ENCODE measurements at regions not wholly inside any gene's neighbourhood (a gene's known extent, or its start where the extent isn't known, plus 50 kb on each side); places are given as distances from the start of the nearest gene placed in this dataset.
"Not testable (repeated sequence)": the region's sequence is repeated elsewhere in the genome, so short reads cannot be mapped to it uniquely, and the experiment has no call there.

- no peak for TF ChIP-seq CTCF (conservative IDR thresholded peaks at IDR 0.05; ENCODE audit: low read depth, low read length)
- no peak overlapping the region for H3K4me3 ChIP-seq (ENCODE audit: low read length)
- no peak for DNase-seq (ENCODE audit: low read depth)
Observed at GRCh38 chr3:8020047-8020841, 481.4 kb upstream of the LMCD1 start.

- DNase-seq (ENCODE audit: low read depth): no peak
- no peak for TF ChIP-seq CTCF (conservative IDR thresholded peaks at IDR 0.05; ENCODE audit: low read depth, low read length)
- no peak overlapping the region for H3K4me3 ChIP-seq (ENCODE audit: low read length)
Observed at GRCh38 chr3:8027954-8028353, 473.7 kb upstream of the LMCD1 start.

GRCh38 chr3:8050283-8050682 lies 451.3 kb upstream of the LMCD1 start:
- no peak overlapping the region for H3K4me3 ChIP-seq (ENCODE audit: low read length)
- TF ChIP-seq CTCF (conservative IDR thresholded peaks at IDR 0.05; ENCODE audit: low read depth, low read length): no peak
- DNase-seq (ENCODE audit: low read depth): no peak

GRCh38 chr3:8052659-8053058 lies 449.0 kb upstream of the LMCD1 start:
- H3K4me3 ChIP-seq (ENCODE audit: low read length): no peak overlapping the region
- no peak for TF ChIP-seq CTCF (conservative IDR thresholded peaks at IDR 0.05; ENCODE audit: low read depth, low read length)
- DNase-seq (ENCODE audit: low read depth): no peak

- not testable (repeated sequence) for DNase-seq (ENCODE audit: low read depth); H3K4me3 ChIP-seq (ENCODE audit: low read length)
Observed at GRCh38 chr3:8068135-8068534, 433.5 kb upstream of the LMCD1 start.

- no peak for TF ChIP-seq CTCF (conservative IDR thresholded peaks at IDR 0.05; ENCODE audit: low read depth, low read length)
- no peak overlapping the region for H3K4me3 ChIP-seq (ENCODE audit: low read length)
- no peak for DNase-seq (ENCODE audit: low read depth)
Observed at GRCh38 chr3:8069471-8069870, 432.2 kb upstream of the LMCD1 start.

GRCh38 chr3:8070011-8070410 lies 431.6 kb upstream of the LMCD1 start:
- no peak for TF ChIP-seq CTCF (conservative IDR thresholded peaks at IDR 0.05; ENCODE audit: low read depth, low read length)
- no peak overlapping the region for H3K4me3 ChIP-seq (ENCODE audit: low read length)
- DNase-seq (ENCODE audit: low read depth): no peak

- DNase-seq (ENCODE audit: low read depth); H3K4me3 ChIP-seq (ENCODE audit: low read length): not testable (repeated sequence)
Observed at GRCh38 chr3:8074740-8075139, 426.9 kb upstream of the LMCD1 start.

Measured in retinal pigment epithelial cell (primary cell).